K562 (cell line): ENCODE measurements at regions not wholly inside any gene's neighbourhood (a gene's known extent, or its start where the extent isn't known, plus 50 kb on each side); places are given as distances from the start of the nearest gene placed in this dataset.

ENCODE experiments used
- ARNT ChIP-seq, 2 experiments: fragments of 450-650 bp; IDR thresholded peaks; 2 replicates each; pipeline ENCODE4 v1.6.1; 2016; ENCODE audit warnings: mild to moderate bottlenecking in 1 of 2
- C11orf30 ChIP-seq: fragments of 450-650 bp; IDR thresholded peaks from 2 replicates; pipeline ENCODE4 v1.6.1; 2016; ENCODE audit warnings: low read depth, mild to moderate bottlenecking
- CHD7 ChIP-seq: fragments of 200-600 bp; sonication (generic); IDR thresholded peaks from one replicate; pipeline ENCODE4 v1.6.1; 2012; ENCODE audit warnings: mild to moderate bottlenecking, low read depth, low read length, inconsistent platforms
- CTBP1 ChIP-seq: fragments of 450-650 bp; IDR thresholded peaks from 2 replicates; pipeline ENCODE4 v1.6.1; 2016; ENCODE audit warnings: borderline replicate concordance
- ETS1 ChIP-seq: conservative IDR thresholded peaks from 2 replicates; pipeline ENCODE4 v1.6.1; 2011; ENCODE audit warnings: low read depth, mild to moderate bottlenecking, low read length; ENCODE audit not compliant: control insufficient read depth
- GATA2 ChIP-seq: sonication (generic); formaldehyde crosslinking; IDR thresholded peaks from 2 replicates; pipeline ENCODE4 v1.4.0; 2020; ENCODE audit warnings: mild to moderate bottlenecking, missing genetic modification reagents
- MLX ChIP-seq, 2 experiments: fragments of 450-650 bp in 1 of 2; sonication (generic) in 1 of 2; formaldehyde crosslinking; conservative IDR thresholded peaks; 2 replicates each; pipeline versions ENCODE4 v1.4.0 to v1.8.1; 2020 to 2022; ENCODE audit warnings: mild to moderate bottlenecking in 1 of 2, missing genetic modification reagents in 1 of 2
- RNF219 ChIP-seq: fragments of 250-450 bp; sonication (Bioruptor Pico); IDR thresholded peaks from 2 replicates; pipeline ENCODE4 v1.5.0; 2022; ENCODE audit warnings: mild to moderate bottlenecking
- TEAD1 ChIP-seq, 2 experiments: fragments of 450-650 bp in 1 of 2; sonication (generic) in 1 of 2; formaldehyde crosslinking; IDR thresholded peaks; 2 replicates each; pipeline versions ENCODE4 v1.4.0 to v1.8.0; 2020 to 2022; ENCODE audit warnings: mild to moderate bottlenecking in 2 of 2, missing genetic modification reagents in 1 of 2
- USF2 ChIP-seq: sonication (generic); formaldehyde crosslinking; IDR thresholded peaks from 2 replicates; pipeline ENCODE4 v1.5.0; 2020; ENCODE audit warnings: missing genetic modification reagents

- TF ChIP-seq CHD7: no peak
- no peak for TF ChIP-seq GATA2 (CRISPR knock-in tag)
- TF ChIP-seq ARNT (IDR thresholded peaks at IDR 0.05): no peak
- no peak for TF ChIP-seq RNF219
- no peak for TF ChIP-seq C11orf30
- peak in 1 of 2 experiments; percentile 76; a peak in 1 of 4 replicates for TF ChIP-seq TEAD1 (CRISPR knock-in tag; IDR thresholded peaks at IDR 0.05)
- no peak for TF ChIP-seq USF2 (CRISPR knock-in tag)
- TF ChIP-seq MLX (CRISPR knock-in tag; conservative IDR thresholded peaks at IDR 0.05): no peak
- TF ChIP-seq ETS1: no peak
- peak; percentile 67; the same call in 1 of the 2 replicates for TF ChIP-seq CTBP1
Measured at GRCh38 chr2:172172513-172173173, 69.9 kb upstream of the DLX2 start (continued).
